K562 (cell line): ENCODE measurements at regions not wholly inside any gene's neighbourhood (a gene's known extent, or its start where the extent isn't known, plus 50 kb on each side); places are given as distances from the start of the nearest gene placed in this dataset.

Experiments
- ATAC-seq: fragments of 200-7000 bp; cut with Tn5 transposase; 3 replicates; pipeline ENCODE4 v1.9.1; 2020; ENCODE audit warnings: moderate library complexity
- BruUV-seq: library from RNA; stranded (reverse); fragments of 400-500 nt; replicated peaks from 2 replicates; lab custom pipeline; 2021; lab: Mats Ljungman, UMichigan
- CTCF ChIA-PET: fragments of 300-600 bp; formaldehyde crosslinking; extraction: SDS; loops from one replicate; lab custom pipeline; 2021; ENCODE audit warnings: low intra/inter-chr PET ratio; lab: Yijun Ruan, JAX
- POLR2A ChIA-PET: fragments of 300-600, 350-650 bp; sonication (Branson Sonifier 250); formaldehyde crosslinking; extraction: SDS; loops from one replicate; lab custom pipeline; 2021; ENCODE audit warnings: antibody characterized with exemption, inconsistent platforms; lab: Yijun Ruan, JAX
- DNase-seq, 4 experiments: peaks; one replicate each; pipeline versions ENCODE4 v3.0.0 to v3.0.0-alpha.2; 2011 to 2018; ENCODE audit warnings: low spot score in 3 of 4, mixed read lengths in 3 of 4; ENCODE audit errors: extremely low read depth in 1 of 4
- FAIRE-seq: peaks from 2 replicates; lab custom pipeline; 2011; peaks lifted over from hg19 to GRCh38; lab: Jason Lieb, UNC
- H2AFZ ChIP-seq: 2 replicates; pipeline ENCODE4 v1.6.0; 2011; ENCODE audit warnings: low read depth, low read length, control low read depth, inconsistent platforms
- H3K27ac ChIP-seq: fragments of 200-600 bp; 3 replicates; pipeline ENCODE4 v1.8.0; 2011; ENCODE audit warnings: low read depth, mild to moderate bottlenecking, control low read depth, inconsistent platforms, low read length, moderate library complexity, mixed read lengths; ENCODE audit errors: extremely low read depth
- H3K27me3 ChIP-seq, 2 experiments: fragments of 300-600 bp in 1 of 2; 2 replicates in 1 of 2; 3 replicates in 1 of 2; pipeline versions ENCODE4 v1.6.0 to v1.8.0; 2011; ENCODE audit warnings: inconsistent platforms in 2 of 2, low read length in 2 of 2, mild to moderate bottlenecking in 1 of 2, mixed read lengths in 1 of 2, moderate library complexity in 1 of 2; ENCODE audit not compliant: control insufficient read depth in 2 of 2, insufficient read depth in 2 of 2
- H3K36me3 ChIP-seq: fragments of 300-600 bp; 3 replicates; pipeline ENCODE4 v1.8.0; 2011; ENCODE audit warnings: mild to moderate bottlenecking, low read length, inconsistent platforms; ENCODE audit not compliant: control insufficient read depth, insufficient read depth
- H3K4me1 ChIP-seq, 2 experiments: fragments of 200-600 bp in 1 of 2; replicated peaks in 1 of 2; 2 replicates in 1 of 2; 3 replicates in 1 of 2; pipeline versions ENCODE4 v1.5.1 to v1.8.0; 2011; ENCODE audit warnings: inconsistent platforms in 2 of 2, low read length in 2 of 2, mild to moderate bottlenecking in 1 of 2, mixed read lengths in 1 of 2, moderate library complexity in 1 of 2; ENCODE audit not compliant: control insufficient read depth in 2 of 2, insufficient read depth in 2 of 2
- H3K4me2 ChIP-seq: 2 replicates; pipeline ENCODE4 v1.6.1; 2011; ENCODE audit warnings: low read length, control low read depth, inconsistent platforms, mixed read lengths; ENCODE audit not compliant: insufficient read depth
- H3K4me3 ChIP-seq: fragments of 200-600 bp; sonication (generic), shearing (Covaris generic); 2 replicates; pipeline ENCODE4 v1.5.1; 2016; ENCODE audit warnings: control low read depth, inconsistent platforms
- H3K79me2 ChIP-seq: fragments of 200-600 bp; 3 replicates; pipeline ENCODE4 v1.8.0; 2011; ENCODE audit warnings: low read length, inconsistent platforms; ENCODE audit not compliant: control insufficient read depth, insufficient read depth
- H3K9ac ChIP-seq, 2 experiments: 2 replicates each; pipeline versions ENCODE4 v1.6.0 to v1.6.1; 2011; ENCODE audit warnings: low read depth in 2 of 2, low read length in 2 of 2, control low read depth in 1 of 2, inconsistent platforms in 1 of 2, mild to moderate bottlenecking in 1 of 2, mixed read lengths in 1 of 2; ENCODE audit not compliant: insufficient read depth in 1 of 2
- H3K9me1 ChIP-seq: one replicate; pipeline ENCODE4 v1.6.0; 2011; ENCODE audit warnings: inconsistent platforms, mild to moderate bottlenecking, low read length, moderate library complexity; ENCODE audit not compliant: control insufficient read depth, insufficient read depth
- H3K9me3 ChIP-seq: replicated peaks from 2 replicates; pipeline ENCODE4 v1.5.1; 2011; ENCODE audit warnings: low read depth, low read length, inconsistent platforms; ENCODE audit not compliant: control insufficient read depth, insufficient read depth
- H4K20me1 ChIP-seq: replicated peaks from 2 replicates; pipeline ENCODE4 v1.6.1; 2011; ENCODE audit warnings: low read length, inconsistent platforms, mixed read lengths; ENCODE audit not compliant: control insufficient read depth, insufficient read depth
- BDP1 ChIP-seq: IDR thresholded peaks from 3 replicates; pipeline ENCODE4 v1.6.1; 2011; ENCODE audit not compliant: insufficient read length, insufficient read depth
- ETS2 ChIP-seq: IDR thresholded peaks from 2 replicates; pipeline ENCODE4 v1.6.1; 2016; ENCODE audit warnings: borderline replicate concordance, missing genetic modification characterization, mild to moderate bottlenecking, moderate library complexity, missing compliant biosample characterization; ENCODE audit not compliant: poor library complexity, severe bottlenecking
- HOXB6 ChIP-seq: fragments of 250-450 bp; sonication (Bioruptor Pico); IDR thresholded peaks from 2 replicates; pipeline ENCODE4 v1.5.1; 2022; ENCODE audit warnings: mild to moderate bottlenecking, borderline replicate concordance
- POLR2A ChIP-seq: fragments of 450-650 bp; conservative IDR thresholded peaks from 2 replicates; pipeline ENCODE4 v1.6.1; 2016
- PTTG1 ChIP-seq: fragments of 450-650 bp; IDR thresholded peaks from 2 replicates; pipeline ENCODE4 v1.6.1; 2016; ENCODE audit warnings: low read depth, mild to moderate bottlenecking, missing genetic modification characterization, missing compliant biosample characterization
- STAG1 ChIP-seq: sonication (generic); formaldehyde crosslinking; IDR thresholded peaks from 2 replicates; pipeline ENCODE4 v1.5.0; 2020; ENCODE audit warnings: missing genetic modification reagents, borderline replicate concordance
- ZBED1 ChIP-seq: IDR thresholded peaks from 2 replicates; pipeline ENCODE4 v1.6.1; 2014
- ZFP30 ChIP-seq: fragments of 250-450 bp; sonication (Bioruptor Pico); IDR thresholded peaks from 2 replicates; pipeline ENCODE4 v1.8.0; 2022; ENCODE audit warnings: moderate library complexity, mild to moderate bottlenecking, inconsistent platforms, borderline replicate concordance
- ZNF507 ChIP-seq: conservative IDR thresholded peaks from 2 replicates; pipeline ENCODE4 v1.6.1; 2017; ENCODE audit warnings: missing genetic modification characterization, missing compliant biosample characterization
- ZNF766 ChIP-seq: fragments of 200-800 bp; sonication (Bioruptor generic); conservative IDR thresholded peaks from 2 replicates; pipeline ENCODE4 v1.6.1; 2016; ENCODE audit warnings: missing genetic modification characterization, missing compliant biosample characterization
- WGBS: fragments of 100-300 bp; shearing (Covaris generic); methylation state at CpG from one replicate; pipeline ENCODE4 v1.1.6; 2016; ENCODE audit warnings: low coverage, mixed read lengths; ENCODE audit not compliant: insufficient coverage; ENCODE audit errors: missing lambda C conversion rate; 5-methylcytosine and 5-hydroxymethylcytosine counted together
- in situ Hi-C: fragments of 300-500 bp; cut with MboI; formaldehyde crosslinking; loops from 4 replicates; pipeline ENCODE4 v1.15.0; 2018; ENCODE audit warnings: inconsistent platforms, mixed read lengths
- intact Hi-C: fragments of 100-400 bp; cut with micrococcal nuclease; formaldehyde crosslinking; loops from 2 replicates; pipeline ENCODE4 v1.14.2; 2022
- TF ChIP-seq, protein P1 (sequence below): fragments of 450-650 bp; IDR thresholded peaks from 2 replicates; pipeline ENCODE4 v1.6.1; 2018; ENCODE audit not compliant: partially characterized antibody
- TF ChIP-seq, protein P2 (sequence below): fragments of 150-350 bp; IDR thresholded peaks from 2 replicates; pipeline ENCODE4 v1.6.1; 2014; ENCODE audit warnings: low read depth, mild to moderate bottlenecking, low read length, borderline replicate concordance
- TF ChIP-seq, protein P3 (sequence below): sonication (generic); formaldehyde crosslinking; IDR thresholded peaks from 2 replicates; pipeline ENCODE4 v1.8.0; 2022; ENCODE audit warnings: missing genetic modification reagents, mild to moderate bottlenecking, moderate library complexity, borderline replicate concordance

DNA sequence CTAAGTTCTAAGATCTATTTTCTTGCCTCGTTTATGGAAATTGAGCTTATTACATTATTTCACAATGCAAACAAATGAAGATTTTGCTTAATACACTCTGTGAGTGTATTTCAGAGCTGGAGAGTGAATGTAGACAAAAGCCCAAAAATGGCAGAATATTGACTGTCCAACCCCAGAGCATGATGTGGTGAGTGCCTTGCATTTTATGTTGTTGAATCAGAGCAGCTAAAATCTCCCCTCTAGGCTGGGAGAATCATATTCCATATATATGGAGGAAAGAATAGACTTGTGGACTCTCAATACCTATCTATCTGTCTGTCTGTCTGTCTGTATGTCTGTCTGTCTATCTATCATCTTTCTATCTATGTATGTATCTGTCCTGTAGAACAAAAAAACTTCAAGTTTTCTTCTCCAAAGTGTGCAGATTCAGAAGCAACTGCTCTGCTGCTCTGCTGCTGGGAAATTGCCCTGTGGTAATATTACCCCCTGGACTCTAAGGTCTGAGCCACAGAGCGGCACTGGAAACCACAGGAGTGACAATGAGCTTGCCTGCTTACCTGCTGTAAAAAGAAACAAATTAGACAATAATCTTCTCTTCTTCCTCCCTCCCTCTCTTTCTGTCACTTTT is 209.4 kb upstream of the PRICKLE1 start (continued):
- TF ChIP-seq, protein P1, sequence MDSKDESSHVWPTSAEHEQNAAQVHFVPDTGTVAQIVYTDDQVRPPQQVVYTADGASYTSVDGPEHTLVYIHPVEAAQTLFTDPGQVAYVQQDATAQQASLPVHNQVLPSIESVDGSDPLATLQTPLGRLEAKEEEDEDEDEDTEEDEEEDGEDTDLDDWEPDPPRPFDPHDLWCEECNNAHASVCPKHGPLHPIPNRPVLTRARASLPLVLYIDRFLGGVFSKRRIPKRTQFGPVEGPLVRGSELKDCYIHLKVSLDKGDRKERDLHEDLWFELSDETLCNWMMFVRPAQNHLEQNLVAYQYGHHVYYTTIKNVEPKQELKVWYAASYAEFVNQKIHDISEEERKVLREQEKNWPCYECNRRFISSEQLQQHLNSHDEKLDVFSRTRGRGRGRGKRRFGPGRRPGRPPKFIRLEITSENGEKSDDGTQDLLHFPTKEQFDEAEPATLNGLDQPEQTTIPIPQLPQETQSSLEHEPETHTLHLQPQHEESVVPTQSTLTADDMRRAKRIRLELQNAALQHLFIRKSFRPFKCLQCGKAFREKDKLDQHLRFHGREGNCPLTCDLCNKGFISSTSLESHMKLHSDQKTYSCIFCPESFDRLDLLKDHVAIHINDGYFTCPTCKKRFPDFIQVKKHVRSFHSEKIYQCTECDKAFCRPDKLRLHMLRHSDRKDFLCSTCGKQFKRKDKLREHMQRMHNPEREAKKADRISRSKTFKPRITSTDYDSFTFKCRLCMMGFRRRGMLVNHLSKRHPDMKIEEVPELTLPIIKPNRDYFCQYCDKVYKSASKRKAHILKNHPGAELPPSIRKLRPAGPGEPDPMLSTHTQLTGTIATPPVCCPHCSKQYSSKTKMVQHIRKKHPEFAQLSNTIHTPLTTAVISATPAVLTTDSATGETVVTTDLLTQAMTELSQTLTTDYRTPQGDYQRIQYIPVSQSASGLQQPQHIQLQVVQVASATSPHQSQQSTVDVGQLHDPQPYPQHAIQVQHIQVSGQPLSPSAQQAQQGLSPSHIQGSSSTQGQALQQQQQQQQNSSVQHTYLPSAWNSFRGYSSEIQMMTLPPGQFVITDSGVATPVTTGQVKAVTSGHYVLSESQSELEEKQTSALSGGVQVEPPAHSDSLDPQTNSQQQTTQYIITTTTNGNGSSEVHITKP, result no peak
- TF ChIP-seq ZBED1, result no peak
- no peak for TF ChIP-seq PTTG1 (tag)
- no peak for TF ChIP-seq ZNF507
- TF ChIP-seq STAG1 (CRISPR knock-in tag), result no peak
- no peak for TF ChIP-seq POLR2A
- no peak for TF ChIP-seq HOXB6 (CRISPR knock-in tag)
- TF ChIP-seq ZNF766 (CRISPR knock-in tag), result no peak
- TF ChIP-seq, all 486 proteins: peak for 0

DNA sequence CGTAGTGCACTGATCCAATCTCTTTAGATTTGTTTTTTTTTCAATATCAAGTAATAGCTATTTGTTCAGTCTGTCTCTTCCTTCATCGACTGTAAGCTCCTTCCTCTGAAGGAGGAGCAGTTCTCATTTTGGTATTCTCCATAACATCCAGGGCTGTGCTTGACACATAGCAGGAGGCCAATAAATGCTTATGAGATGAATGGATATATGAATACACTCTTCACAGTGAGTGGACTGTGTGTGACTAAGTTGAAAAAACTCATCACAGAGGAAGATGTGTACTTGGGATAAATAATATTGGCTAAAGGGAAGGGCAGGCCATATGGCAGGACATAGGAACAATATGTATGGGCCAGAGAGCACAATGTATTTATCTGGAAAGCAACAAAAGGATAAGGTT is 205.3 kb upstream of the PRICKLE1 start:
- ATAC-seq, result no peak
- Histone ChIP-seq H3K9me1 (no peaks in the 10 kb centered on the region), H3K4me3 (no peak overlapping the region), H2AFZ (no peak overlapping the region), H3K4me2 (no peak overlapping the region), H4K20me1 (no peaks in the 10 kb centered on the region), H3K9me3 (no peaks in the 10 kb centered on the region), H3K27me3 (no peaks in the 10 kb centered on the region), H3K27ac (no peak overlapping the region), H3K36me3 (no peaks in the 10 kb centered on the region), H3K4me1 (no peaks in the 10 kb centered on the region; a peak in 1 of 5 replicates), H3K9ac (no peak overlapping the region), H3K79me2 (no peaks in the 10 kb centered on the region)
- no peak for DNase-seq
- WGBS, result 6% methylated on average over 2 of the region's 2 CpGs
- ChIA-PET CTCF (no interaction called here), POLR2A (interaction anchor here (0.7 kb wide), 1 partner anchor 839 kb away, joined by 3 read pairs; no protein-coding TSS in a partner anchor)
- FAIRE-seq, result no peak
- intact Hi-C loops, result no loop called here
- in situ Hi-C loops, result no loop called here
- BruUV-seq, result no TSS peak
- TF ChIP-seq ETS2, result no peak
- TF ChIP-seq, protein P2, sequence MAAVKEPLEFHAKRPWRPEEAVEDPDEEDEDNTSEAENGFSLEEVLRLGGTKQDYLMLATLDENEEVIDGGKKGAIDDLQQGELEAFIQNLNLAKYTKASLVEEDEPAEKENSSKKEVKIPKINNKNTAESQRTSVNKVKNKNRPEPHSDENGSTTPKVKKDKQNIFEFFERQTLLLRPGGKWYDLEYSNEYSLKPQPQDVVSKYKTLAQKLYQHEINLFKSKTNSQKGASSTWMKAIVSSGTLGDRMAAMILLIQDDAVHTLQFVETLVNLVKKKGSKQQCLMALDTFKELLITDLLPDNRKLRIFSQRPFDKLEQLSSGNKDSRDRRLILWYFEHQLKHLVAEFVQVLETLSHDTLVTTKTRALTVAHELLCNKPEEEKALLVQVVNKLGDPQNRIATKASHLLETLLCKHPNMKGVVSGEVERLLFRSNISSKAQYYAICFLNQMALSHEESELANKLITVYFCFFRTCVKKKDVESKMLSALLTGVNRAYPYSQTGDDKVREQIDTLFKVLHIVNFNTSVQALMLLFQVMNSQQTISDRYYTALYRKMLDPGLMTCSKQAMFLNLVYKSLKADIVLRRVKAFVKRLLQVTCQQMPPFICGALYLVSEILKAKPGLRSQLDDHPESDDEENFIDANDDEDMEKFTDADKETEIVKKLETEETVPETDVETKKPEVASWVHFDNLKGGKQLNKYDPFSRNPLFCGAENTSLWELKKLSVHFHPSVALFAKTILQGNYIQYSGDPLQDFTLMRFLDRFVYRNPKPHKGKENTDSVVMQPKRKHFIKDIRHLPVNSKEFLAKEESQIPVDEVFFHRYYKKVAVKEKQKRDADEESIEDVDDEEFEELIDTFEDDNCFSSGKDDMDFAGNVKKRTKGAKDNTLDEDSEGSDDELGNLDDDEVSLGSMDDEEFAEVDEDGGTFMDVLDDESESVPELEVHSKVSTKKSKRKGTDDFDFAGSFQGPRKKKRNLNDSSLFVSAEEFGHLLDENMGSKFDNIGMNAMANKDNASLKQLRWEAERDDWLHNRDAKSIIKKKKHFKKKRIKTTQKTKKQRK, result no peak
- TF ChIP-seq ZFP30 (CRISPR knock-in tag), result no peak
- TF ChIP-seq BDP1, result no peak
- TF ChIP-seq, protein P3, sequence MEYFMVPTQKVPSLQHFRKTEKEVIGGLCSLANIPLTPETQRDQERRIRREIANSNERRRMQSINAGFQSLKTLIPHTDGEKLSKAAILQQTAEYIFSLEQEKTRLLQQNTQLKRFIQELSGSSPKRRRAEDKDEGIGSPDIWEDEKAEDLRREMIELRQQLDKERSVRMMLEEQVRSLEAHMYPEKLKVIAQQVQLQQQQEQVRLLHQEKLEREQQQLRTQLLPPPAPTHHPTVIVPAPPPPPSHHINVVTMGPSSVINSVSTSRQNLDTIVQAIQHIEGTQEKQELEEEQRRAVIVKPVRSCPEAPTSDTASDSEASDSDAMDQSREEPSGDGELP, result no peak
